GM18508 (cell line): ENCODE measurements at regions not wholly inside any gene's neighbourhood (a gene's known extent, or its start where the extent isn't known, plus 50 kb on each side); places are given as distances from the start of the nearest gene placed in this dataset.
"Not testable (repeated sequence)": the region's sequence is repeated elsewhere in the genome, so short reads cannot be mapped to it uniquely, and the experiment has no call there.

ENCODE experiments used
- ATAC-seq: cut with Tn5 transposase; IDR thresholded peaks from one replicate; pipeline ENCODE4 v1.9.1; 2021; ENCODE audit warnings: moderate number of reproducible peaks; ENCODE audit not compliant: insufficient read depth, unreplicated experiment

DNA sequence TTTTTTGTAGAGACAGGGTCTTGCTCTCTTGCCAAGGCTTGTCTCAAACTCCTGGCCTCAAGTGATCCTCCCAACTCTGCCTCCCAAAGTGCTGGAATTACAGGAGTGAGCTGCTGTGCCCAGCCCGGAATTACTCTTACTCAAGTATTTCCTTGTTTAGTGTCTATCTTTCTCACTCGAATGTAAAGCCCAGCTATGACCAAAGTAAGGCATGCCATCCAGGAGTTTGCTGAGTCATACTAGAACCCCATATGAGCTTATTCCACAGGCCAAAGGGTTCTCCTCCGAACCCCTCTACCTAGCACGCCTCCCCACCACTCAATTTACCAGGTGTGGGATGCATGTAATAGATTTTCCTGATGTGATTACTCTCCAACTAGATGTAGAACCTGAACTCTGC is 166.6 kb upstream of the AUTS2 start:
- no peak for ATAC-seq

DNA sequence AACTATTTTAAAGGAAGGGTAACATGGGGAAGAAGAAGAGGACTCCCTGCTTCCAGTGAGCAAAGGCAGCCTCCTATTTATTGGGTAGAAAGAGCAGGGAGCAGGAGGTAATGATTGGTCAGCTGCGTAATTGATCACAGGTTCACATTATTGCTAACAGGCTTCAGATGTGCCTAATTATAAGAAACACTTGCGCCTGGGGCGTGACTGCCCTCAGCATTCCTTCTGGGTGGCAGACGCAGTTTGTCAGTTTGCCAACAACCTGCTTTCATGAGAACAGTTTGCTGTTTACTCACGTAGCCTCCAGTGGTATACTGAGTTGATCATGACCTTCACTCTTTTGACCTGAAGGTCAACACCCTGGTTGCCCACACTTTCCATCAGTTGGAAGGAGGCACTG is 166.0 kb upstream of the AUTS2 start:
- not testable (repeated sequence) for ATAC-seq

DNA sequence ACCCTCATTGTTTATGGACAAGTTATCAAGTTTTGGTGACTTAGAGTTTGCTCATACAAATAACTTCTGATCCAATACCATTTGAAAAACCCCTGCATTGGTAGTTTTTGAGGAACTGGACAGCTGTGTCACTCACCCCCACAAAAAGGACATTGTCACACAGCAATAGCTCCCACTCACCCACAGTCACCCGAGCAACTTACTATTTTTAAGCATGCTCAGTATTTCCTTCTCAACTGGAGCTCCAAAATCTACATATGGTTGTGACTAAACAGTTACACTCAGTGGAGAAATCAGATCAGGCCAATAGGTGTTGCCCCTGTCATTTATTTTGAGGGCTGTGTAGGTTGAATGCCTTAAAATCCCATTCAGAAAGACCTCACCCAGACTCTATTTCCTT is 165.2 kb upstream of the AUTS2 start:
- ATAC-seq: no peak

DNA sequence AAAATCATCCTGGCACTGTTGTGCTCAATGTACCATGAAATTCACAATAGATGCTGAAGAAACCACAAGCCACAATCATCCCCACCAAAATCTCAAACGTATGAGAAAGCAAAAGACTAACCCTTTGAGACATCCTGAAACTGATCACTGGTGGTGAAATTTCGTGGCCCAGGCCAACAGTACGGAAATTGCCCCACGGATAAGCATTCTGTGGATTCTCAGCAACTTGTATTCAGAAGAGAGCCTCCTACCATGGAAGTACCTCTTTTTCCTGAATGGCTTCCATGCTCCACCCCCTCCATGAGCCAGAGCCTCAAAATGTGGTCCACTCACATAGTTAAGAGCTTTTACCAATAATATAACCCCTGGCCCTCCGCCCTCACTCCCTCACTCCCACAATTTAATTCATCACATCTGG is 163.9 kb upstream of the AUTS2 start:
- no peak for ATAC-seq

DNA sequence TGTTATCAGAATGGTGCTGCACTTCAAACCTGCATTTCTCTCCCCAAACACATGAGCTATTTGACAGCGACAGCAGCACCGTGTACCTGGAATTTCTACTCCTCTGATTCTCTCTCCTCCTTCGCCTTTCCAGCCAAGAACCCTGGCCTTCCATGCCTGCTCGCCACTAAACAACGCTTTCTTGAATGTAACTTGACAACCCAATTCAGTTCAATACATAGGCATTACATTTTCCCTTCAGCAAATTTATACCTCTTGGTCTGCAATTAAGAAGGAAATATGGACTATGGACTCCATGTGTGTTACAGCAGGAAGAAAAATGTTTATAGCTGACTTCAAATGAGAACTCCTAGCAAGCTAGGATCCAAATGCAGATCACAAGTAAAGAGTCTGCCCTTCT is 162.6 kb upstream of the AUTS2 start:
- ATAC-seq: no peak

DNA sequence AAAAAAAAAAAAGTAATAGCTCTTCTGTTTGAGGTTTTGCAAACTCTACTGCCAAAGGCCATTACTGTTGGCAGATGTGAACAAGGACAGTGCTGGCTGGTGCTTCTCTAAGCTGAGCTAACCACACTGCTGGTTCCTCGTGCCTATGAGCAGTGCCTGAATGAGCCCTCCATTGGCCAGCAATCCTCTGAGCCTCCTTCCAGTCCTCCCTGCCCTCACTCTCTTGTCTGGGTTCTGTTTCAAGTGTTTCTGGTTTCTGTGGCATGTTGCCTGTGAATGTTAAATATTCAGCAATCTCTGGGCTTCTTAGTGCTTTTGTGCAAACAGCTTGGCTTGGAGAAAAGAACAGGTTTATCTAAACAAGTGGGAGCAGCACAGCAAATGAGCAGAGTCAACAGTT is 161.3 kb upstream of the AUTS2 start:
- no peak for ATAC-seq

DNA sequence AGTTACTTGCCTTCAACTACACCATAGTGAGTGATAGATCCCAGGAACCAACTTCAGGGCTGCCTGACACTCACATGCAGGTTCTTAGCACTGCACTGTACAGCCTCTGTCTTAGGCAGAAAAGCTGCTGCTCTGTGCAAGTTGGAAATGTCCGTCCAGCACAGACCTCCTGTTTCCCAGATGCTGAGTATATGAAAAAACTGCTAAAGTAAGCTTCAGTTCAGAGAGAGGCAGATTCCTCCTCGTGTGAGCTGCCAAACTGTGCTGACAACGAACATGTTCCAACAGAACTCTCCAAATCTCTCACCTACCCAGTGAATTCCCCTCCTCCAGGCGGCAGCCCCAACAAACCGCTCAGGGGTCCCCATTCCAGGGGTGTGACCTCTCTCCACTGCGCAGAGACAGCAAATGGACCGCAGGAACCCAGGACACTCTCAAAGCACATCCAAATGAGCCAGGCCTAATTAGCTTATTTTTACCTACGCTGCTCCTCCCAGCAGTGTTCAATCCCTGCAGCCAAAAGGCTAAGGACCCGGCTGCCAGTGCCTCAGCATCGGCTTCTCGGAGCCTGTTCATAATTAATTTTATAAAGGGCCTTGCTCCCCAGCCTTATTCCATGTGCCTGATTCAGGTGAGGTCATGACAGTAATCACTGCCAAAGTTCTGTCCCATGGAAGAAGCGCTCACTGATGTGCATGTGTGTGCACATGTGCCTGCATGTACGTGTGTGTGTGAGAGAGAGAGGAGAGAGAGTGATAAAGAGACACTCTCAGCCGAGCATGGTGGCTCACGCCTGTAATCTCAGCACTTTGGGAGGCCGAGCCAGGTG is 159.5 kb upstream of the AUTS2 start:
- no peak for ATAC-seq

DNA sequence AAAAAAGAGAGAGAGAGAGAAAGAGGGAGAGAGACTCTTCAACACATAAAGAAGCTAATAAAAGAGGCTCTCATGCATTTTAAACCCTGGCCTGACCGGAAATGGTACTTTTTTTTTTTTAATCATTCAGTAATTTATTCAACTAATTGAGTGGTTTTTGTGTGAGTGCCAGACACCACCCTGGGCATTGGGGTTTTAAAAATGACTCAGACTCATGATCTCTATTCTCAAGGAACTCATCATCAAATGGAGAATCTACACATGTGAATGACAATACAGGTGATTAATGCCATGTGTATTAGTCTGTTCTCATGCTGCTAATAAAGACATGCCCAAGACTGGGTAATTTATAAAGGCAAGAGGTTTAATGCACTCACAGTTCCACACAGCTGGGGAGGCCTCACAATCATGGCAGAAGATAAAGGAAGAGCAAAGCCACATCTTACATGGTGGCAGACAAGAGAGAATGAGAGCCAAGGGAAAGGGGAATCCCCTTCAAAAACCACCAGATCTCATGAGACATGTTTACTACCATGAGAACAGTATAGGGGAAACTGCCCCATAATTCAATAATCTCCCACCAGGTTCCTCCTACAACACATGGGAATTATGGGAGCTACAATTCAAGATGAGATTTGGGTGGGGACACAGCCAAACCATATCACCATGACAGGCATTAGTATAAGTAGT is 158.5 kb upstream of the AUTS2 start:
- ATAC-seq: no peak

DNA sequence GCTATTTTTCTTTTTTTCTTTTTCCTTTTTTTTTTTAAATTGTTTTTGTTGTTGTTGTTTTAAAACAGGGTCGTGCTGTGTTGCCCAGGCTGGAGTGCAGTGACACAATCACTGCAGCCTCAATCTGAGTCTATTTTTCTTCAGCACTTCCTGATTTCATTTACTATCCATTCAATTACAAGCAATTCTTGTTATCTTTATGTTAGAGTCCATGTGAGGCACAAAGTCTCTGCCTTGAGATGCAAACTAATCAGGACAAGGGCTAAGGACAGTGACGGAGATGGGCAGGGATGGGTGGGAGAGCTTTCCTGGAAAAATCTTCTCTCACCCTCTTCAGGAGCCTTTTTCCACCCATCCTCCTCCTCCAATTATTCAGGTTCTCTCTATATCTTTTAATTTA is 157.3 kb upstream of the AUTS2 start:
- ATAC-seq: no peak

DNA sequence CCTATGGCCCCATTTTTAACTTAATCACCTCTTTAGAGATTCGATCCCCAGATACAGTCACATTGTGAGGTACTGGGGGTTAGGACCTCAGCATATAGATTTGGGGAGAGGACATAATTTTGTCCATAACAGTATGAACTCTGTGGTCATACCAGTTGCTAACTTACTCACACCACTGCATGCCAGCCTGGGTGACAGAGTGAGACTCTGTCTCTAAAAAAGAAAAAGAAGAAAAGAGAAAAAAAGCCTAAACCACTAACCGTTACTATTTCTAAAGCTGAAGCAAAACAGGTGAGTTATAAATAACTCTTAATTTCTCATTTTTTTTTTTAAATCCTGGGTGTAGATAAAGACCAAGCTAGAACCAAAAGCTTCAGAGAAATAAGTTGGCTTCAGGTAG is 155.1 kb upstream of the AUTS2 start:
- no peak for ATAC-seq

DNA sequence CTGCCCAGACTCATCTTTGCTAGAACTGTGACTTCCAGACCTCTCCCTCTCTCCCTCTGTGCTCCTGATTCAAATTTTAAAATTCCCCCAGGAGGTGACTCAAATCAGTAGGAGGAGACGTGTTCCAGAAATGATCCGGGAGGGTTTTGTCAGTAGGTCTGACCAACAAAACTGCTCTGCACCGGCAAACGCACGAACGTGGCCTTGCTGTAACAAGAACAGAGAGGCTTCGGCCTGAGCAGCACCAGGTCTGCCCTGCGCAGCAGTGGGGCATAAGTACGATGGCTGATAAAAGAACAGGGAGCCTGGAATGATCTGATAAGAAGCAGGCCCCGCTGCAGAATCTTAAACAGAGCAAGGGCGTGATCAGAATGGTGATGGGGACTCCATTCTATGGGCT is 152.7 kb upstream of the AUTS2 start:
- ATAC-seq: no peak

DNA sequence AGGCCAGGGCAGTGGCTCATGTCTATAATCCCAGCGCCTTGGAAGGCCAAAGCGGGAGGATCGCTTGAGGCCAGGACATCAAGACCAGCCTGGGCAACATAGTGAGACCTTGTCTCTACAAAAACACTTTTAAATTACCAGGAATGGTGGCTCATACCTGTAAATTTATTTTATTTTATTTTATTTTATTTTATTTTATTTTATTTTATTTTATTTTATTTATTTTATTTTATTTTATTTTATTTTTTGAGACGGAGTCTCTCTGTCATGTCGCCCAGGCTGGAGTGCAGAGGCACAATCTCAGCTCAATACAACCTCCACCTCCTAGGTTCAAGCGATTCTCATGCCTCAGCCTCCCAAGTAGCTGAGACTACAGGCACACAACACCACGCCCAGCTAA is 152.1 kb upstream of the AUTS2 start:
- ATAC-seq: not testable (repeated sequence)

DNA sequence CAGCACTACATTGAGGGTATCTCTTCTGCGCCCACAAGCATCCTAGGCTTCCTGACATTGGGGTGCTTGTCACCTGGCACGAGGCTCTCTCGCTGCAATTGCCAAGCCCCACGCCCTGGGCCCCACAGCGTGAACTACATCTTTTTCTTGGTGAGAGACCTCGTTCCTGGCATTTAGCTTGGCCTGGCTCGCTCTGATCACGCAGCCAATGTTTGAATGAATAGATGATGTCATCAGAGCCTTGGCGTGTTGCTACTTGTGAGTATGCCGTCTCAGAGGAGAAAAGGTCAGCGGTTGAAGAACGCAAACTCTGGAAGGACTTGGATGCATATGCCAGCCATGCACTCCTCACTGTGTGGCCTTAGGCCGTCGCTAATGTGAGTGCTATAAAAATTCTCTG is 150.2 kb upstream of the AUTS2 start:
- ATAC-seq: no peak

DNA sequence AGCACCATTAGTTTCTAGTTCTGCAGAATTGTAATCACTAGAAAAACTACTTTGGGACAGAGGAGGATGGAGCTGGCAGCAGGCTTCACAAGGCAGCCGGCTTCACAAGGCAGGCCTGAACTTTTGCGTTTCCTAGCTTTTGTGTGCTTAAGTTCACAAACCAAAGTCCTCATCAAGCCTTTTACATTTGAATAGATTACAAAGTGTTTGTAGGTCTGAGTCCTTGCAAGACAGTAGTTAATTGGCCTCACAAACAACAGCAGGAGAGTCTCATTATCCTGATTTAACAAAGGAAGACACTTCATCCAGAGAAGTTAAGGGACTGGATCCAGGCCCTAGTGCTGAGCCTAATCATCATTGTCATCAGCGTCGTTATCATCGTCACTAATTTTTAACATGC is 147.8 kb upstream of the AUTS2 start:
- no peak for ATAC-seq

DNA sequence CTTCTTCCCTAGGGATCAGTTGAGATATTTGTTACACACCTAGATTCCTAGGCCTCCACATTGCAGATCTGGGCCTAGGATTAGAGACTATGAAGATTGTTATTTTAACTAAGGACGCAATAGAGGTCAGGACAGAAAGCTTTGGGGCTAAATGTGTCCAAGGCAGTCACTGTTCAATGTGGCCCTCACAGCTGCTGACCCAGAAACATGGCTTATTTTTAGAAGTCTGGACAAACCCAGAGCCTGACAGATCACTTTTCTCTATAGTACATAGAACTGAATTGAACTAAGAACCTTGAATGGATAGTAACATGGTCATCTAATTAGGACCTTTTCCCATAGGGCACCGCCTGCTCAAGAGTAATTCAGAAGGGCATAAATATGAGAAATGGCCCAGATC is 146.6 kb upstream of the AUTS2 start:
- no peak for ATAC-seq

DNA sequence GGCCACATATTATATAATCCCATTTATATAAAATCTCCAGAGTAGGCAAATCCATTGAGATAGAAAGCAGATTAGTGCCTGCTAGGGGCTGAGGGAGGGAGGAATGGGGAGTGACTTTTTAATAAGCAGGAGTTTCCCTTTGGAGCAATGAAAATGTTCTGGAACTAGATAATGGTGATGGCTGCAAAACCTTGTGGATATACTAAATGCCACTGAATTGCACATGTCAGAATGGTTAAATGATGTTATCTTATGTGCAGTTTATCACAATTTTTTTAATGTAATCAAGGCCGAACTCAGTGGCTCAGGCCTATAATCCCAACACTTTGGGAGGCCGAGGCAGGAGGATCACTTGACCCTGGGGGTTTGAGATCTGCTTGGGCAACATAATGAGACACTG is 145.5 kb upstream of the AUTS2 start:
- ATAC-seq: no peak

DNA sequence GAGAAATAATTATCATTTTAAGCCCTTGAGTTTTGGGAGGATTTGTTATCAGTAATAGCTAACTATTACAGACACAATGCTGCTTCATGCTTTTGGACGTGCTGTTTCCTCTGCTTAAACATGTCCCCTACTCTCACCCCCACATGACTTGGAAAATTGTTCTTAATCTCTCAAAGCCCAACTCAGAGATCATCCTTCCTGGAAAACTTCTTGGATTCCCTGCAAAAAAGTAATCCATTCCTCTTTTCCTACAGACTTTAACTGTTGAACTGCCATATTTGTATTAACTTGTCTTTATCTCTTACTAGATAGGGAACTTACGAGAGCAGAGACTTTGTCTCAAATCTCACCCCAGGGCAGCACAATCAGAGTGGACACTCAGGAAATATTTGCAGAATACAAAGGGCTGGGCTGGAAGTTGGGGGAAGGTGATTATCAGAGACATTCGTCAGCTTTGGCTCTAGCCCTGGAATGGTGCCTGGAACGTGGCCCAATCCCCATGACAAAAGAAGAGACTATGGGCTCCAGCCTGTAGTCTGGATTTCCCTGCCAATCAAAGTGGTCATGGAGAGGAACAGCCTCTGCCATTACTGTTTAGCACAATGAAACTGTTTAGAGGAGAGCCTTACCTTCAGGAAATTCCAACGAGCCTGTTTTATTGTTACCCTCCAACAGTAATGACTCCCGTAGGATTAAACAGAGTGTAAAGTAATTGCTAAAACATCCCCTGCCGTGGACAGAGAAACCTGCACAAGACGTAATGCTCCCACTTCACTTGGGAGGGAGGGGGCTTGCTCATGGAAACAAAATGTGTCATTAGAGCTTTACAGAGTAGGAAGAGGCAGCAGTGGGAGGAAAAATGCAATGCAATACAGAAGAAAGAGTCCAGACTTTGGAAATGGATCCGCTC is 140.4 kb upstream of the AUTS2 start:
- ATAC-seq: no peak

DNA sequence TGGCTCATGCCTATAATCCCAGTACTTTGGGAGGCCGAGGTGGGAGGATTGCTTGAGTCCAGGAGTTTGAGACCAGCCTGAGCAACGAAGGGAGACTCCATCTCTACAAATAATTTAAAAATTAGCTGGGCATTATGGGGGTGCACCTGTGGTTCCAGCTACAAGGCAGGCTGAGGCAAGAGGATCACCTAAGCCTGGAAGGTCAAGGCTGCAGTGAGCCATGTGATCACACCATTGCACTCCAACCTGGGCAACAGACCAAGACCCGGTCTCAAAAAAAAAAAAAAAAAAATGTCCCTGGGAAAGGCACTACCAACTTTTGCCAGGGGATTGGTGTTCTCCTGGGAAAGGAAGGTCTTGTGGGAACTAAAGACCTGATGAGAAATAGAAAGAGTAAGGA is 134.2 kb upstream of the AUTS2 start:
- no peak for ATAC-seq

DNA sequence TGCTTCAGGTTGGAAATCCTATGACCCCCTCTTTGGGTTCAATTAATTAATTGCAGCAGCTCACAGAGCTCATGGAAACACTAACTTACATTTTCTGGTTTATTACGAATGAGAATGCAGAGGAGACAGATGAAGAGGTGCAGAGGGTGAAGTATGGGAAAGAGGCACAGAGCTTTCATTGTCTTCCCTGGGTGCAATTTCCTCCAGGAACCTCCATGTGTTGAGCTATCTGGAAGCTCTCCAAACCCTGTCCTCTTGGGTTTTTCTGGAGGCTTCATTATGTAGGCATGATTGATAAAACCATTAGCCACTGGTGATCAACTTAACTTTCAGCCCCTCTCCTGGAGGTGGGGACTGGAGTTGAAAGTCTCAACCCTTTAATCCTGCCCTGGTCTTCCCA is 133.0 kb upstream of the AUTS2 start:
- ATAC-seq: no peak

DNA sequence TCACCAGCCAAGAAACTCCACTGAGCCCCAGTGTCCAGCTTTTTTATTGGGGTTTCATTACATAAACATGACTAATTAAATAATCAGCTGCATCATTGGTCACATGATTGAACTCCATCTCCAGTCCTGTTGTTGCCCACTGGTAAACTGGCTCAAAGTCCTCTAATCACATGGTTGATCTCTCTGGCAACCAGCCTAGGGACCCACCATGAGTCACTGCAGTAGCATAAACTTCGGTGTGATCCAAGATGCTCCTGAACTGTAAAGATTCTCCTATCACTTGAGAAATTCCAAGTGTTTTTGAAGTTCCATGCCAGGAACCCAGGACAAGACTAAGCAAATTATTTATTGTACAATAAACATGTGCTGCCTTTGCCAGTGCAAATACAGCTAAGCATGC is 130.4 kb upstream of the AUTS2 start:
- no peak for ATAC-seq

DNA sequence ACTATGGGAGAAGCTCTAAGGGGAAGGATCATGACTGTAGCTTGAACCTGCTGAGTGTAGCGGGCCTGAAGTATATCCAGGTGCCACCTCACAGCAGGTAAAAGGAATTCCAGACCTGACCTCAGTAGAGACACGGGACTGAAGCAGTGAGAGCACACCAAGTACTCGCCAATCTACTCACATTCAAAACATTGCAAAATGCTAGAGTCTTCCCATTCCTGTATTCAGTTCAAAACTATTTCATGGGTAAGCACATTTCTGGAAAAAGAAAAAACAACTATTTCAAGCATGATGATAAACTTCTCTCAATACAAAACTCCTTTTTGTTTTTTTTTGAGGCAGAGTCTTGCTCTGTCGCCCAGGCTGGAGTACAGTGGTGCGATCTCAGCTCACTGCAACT is 121.9 kb upstream of the AUTS2 start:
- ATAC-seq: no peak
